Breast epithelium (tissue), 4 donors: ENCODE measurements at regions not wholly inside any gene's neighbourhood (a gene's known extent, or its start where the extent isn't known, plus 50 kb on each side); places are given as distances from the start of the nearest gene placed in this dataset.

Experiments used
- DNase-seq, 2 donors: peaks; one replicate each; pipeline ENCODE4 v3.0.0-alpha.2; 2019; ENCODE audit warnings: low spot score in 2 of 2
- H3K27ac ChIP-seq, 2 donors: fragments of 200-600 bp; sonication (generic) in 1 of 2; one replicate each; pipeline ENCODE4 v1.5.1; 2016 to 2019; ENCODE audit warnings: mild to moderate bottlenecking in 1 of 2
- H3K27me3 ChIP-seq, 2 donors: fragments of 200-600 bp; sonication (generic) in 1 of 2; one replicate each; pipeline versions ENCODE4 v1.5.1 to v1.6.0; 2017 to 2019; ENCODE audit warnings: control low read depth in 1 of 2, mild to moderate bottlenecking in 1 of 2
- H3K36me3 ChIP-seq: fragments of 200-600 bp; one replicate; pipeline ENCODE4 v1.5.1; 2019
- H3K4me1 ChIP-seq, 2 donors: fragments of 200-600 bp; sonication (generic); one replicate each; pipeline ENCODE4 v1.5.1; 2016 to 2019; ENCODE audit warnings: control low read depth in 1 of 2
- H3K4me3 ChIP-seq, 3 donors: fragments of 200-600 bp; sonication (generic); 1 replicate in 2 of 3; 2 replicates in 1 of 3; pipeline ENCODE4 v1.5.1; 2016 to 2019; ENCODE audit warnings: mild to moderate bottlenecking in 3 of 3, moderate library complexity in 2 of 3
- H3K9me3 ChIP-seq, 2 donors: fragments of 200-600 bp; sonication (generic) in 1 of 2; one replicate each; pipeline ENCODE4 v1.5.1; 2016 to 2019; ENCODE audit warnings: control low read depth in 1 of 2
- POLR2A ChIP-seq: fragments of 450-650 bp; IDR thresholded peaks from one replicate; pipeline ENCODE4 v1.6.1; 2016; ENCODE audit warnings: antibody characterized with exemption, mild to moderate bottlenecking, moderate library complexity
- POLR2AphosphoS5 ChIP-seq, 3 donors: sonication (generic); formaldehyde crosslinking; IDR thresholded peaks; one replicate each; pipeline ENCODE4 v1.6.1; 2017; ENCODE audit warnings: antibody characterized with exemption in 3 of 3
- intact Hi-C: fragments of 100-400 bp; cut with DNase I; formaldehyde crosslinking; loops from one replicate; pipeline ENCODE4 v1.15.1; 2023; ENCODE audit warnings: low total_unique reads
- TF ChIP-seq, protein P1 (sequence below), 3 donors: fragments of 450-650 bp; IDR thresholded peaks; one replicate each; pipeline ENCODE4 v1.5.1; 2016 to 2017; ENCODE audit warnings: antibody characterized with exemption in 3 of 3, mild to moderate bottlenecking in 3 of 3, moderate library complexity in 3 of 3

GRCh38 chr13:109332506-109333499 is 453.6 kb downstream of the IRS2 start:
- no peaks in the 10 kb centered on the region for H3K36me3 ChIP-seq
- H3K27me3 ChIP-seq: no peaks in the 10 kb centered on the region
- no peak overlapping the region for H3K4me3 ChIP-seq
- DNase-seq: no peak
- no peaks in the 10 kb centered on the region for H3K9me3 ChIP-seq
- H3K27ac ChIP-seq: no peak overlapping the region
- intact Hi-C loops: no loop called here
- no peaks in the 10 kb centered on the region for H3K4me1 ChIP-seq
- no peak for TF ChIP-seq POLR2A
- TF ChIP-seq POLR2AphosphoS5 (IDR thresholded peaks at IDR 0.05): no peak
- TF ChIP-seq, protein P1, sequence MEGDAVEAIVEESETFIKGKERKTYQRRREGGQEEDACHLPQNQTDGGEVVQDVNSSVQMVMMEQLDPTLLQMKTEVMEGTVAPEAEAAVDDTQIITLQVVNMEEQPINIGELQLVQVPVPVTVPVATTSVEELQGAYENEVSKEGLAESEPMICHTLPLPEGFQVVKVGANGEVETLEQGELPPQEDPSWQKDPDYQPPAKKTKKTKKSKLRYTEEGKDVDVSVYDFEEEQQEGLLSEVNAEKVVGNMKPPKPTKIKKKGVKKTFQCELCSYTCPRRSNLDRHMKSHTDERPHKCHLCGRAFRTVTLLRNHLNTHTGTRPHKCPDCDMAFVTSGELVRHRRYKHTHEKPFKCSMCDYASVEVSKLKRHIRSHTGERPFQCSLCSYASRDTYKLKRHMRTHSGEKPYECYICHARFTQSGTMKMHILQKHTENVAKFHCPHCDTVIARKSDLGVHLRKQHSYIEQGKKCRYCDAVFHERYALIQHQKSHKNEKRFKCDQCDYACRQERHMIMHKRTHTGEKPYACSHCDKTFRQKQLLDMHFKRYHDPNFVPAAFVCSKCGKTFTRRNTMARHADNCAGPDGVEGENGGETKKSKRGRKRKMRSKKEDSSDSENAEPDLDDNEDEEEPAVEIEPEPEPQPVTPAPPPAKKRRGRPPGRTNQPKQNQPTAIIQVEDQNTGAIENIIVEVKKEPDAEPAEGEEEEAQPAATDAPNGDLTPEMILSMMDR (IDR thresholded peaks at IDR 0.05): no peak

GRCh38 chr13:109331898-109332297 is 454.5 kb downstream of the IRS2 start:
- Histone ChIP-seq H3K27me3 (no peaks in the 10 kb centered on the region), H3K4me3 (no peak overlapping the region), H3K27ac (no peak overlapping the region), H3K4me1 (no peaks in the 10 kb centered on the region), H3K9me3 (no peaks in the 10 kb centered on the region), H3K36me3 (no peaks in the 10 kb centered on the region)
- TF ChIP-seq POLR2A: no peak
- TF ChIP-seq, protein P1 (IDR thresholded peaks at IDR 0.05): no peak
- TF ChIP-seq POLR2AphosphoS5 (IDR thresholded peaks at IDR 0.05): no peak
- DNase-seq: no peak
- intact Hi-C loops: no loop called here

GRCh38 chr13:109331011-109331433 is 455.4 kb downstream of the IRS2 start:
- Histone ChIP-seq H3K4me3 (no peak overlapping the region), H3K27me3 (no peaks in the 10 kb centered on the region), H3K27ac (no peak overlapping the region), H3K9me3 (no peaks in the 10 kb centered on the region), H3K4me1 (no peaks in the 10 kb centered on the region), H3K36me3 (no peaks in the 10 kb centered on the region)
- intact Hi-C loops: no loop called here
- TF ChIP-seq POLR2A: no peak
- TF ChIP-seq, protein P1 (IDR thresholded peaks at IDR 0.05): no peak
- TF ChIP-seq POLR2AphosphoS5 (IDR thresholded peaks at IDR 0.05): no peak
- DNase-seq: no peak

GRCh38 chr13:109330123-109330522 is 456.3 kb downstream of the IRS2 start:
- H3K36me3 ChIP-seq: no peaks in the 10 kb centered on the region
- H3K9me3 ChIP-seq: no peaks in the 10 kb centered on the region
- no peaks in the 10 kb centered on the region for H3K4me1 ChIP-seq
- H3K27ac ChIP-seq: no peak overlapping the region
- H3K27me3 ChIP-seq: no peaks in the 10 kb centered on the region
- TF ChIP-seq POLR2A (no peak), POLR2AphosphoS5 (IDR thresholded peaks at IDR 0.05) (no peak)
- TF ChIP-seq, protein P1 (IDR thresholded peaks at IDR 0.05): no peak
- no peak overlapping the region for H3K4me3 ChIP-seq
- intact Hi-C loops: no loop called here
- no peak for DNase-seq

DNA sequence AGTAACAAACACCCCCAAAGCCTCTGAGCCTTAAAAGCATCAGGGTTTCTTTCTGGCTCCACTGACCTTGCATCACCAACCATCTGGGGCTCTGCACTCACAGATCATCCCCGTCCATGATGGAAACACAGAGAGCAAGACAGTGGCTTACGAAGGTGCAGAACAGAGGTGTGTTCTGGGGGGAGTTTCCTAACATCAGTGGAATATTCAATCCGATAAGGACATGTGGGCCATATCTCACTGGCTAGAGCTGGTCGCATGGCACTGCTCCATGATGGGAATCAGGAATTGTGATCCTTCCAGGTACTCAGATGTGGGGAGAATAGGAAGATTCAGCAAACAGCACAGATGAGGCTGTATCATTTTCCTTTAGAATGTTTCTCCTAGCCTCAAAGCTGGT is 457.2 kb downstream of the IRS2 start:
- no peak for TF ChIP-seq POLR2A
- TF ChIP-seq, protein P1 (IDR thresholded peaks at IDR 0.05): no peak
- TF ChIP-seq POLR2AphosphoS5 (IDR thresholded peaks at IDR 0.05): no peak
- H3K27ac ChIP-seq: no peak overlapping the region
- no peaks in the 10 kb centered on the region for H3K9me3 ChIP-seq
- DNase-seq: no peak
- H3K4me3 ChIP-seq: no peak overlapping the region
- H3K36me3 ChIP-seq: no peaks in the 10 kb centered on the region
- H3K4me1 ChIP-seq: no peaks in the 10 kb centered on the region
- H3K27me3 ChIP-seq: no peaks in the 10 kb centered on the region
- intact Hi-C loops: no loop called here
